ENCODE measurements at regions not wholly inside any gene's neighbourhood (a gene's known extent, or its start where the extent isn't known, plus 50 kb on each side); places are given as distances from the start of the nearest gene placed in this dataset.

DNA sequence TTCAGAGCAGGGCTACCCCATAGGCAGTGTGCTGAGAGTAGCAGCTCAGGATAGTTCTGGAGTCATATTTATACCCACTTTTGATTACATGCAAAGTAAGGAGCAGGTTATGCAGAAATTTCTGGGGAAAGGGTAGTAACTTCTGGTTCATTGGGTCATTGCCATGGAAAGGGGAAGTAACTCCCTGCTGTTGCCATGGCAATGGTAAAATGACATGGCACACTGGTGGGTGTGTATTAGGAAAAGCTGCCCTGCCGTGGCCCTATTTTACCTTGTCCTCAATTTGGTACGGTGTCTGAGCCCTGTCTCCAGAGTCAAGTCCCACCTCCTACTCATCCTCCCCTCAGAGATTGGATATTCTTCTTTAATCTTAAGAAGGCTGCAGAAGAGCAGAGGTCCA lies 526.7 kb upstream of the TYRP1 start:
- TF ChIP-seq, protein P1, sequence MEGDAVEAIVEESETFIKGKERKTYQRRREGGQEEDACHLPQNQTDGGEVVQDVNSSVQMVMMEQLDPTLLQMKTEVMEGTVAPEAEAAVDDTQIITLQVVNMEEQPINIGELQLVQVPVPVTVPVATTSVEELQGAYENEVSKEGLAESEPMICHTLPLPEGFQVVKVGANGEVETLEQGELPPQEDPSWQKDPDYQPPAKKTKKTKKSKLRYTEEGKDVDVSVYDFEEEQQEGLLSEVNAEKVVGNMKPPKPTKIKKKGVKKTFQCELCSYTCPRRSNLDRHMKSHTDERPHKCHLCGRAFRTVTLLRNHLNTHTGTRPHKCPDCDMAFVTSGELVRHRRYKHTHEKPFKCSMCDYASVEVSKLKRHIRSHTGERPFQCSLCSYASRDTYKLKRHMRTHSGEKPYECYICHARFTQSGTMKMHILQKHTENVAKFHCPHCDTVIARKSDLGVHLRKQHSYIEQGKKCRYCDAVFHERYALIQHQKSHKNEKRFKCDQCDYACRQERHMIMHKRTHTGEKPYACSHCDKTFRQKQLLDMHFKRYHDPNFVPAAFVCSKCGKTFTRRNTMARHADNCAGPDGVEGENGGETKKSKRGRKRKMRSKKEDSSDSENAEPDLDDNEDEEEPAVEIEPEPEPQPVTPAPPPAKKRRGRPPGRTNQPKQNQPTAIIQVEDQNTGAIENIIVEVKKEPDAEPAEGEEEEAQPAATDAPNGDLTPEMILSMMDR (IDR thresholded peaks at IDR 0.05), result no peak
- no peak for TF ChIP-seq POLR2A (IDR thresholded peaks at IDR 0.05)
